ENCODE measurements at regions not wholly inside any gene's neighbourhood (a gene's known extent, or its start where the extent isn't known, plus 50 kb on each side); places are given as distances from the start of the nearest gene placed in this dataset.
"Not testable (repeated sequence)": the region's sequence is repeated elsewhere in the genome, so short reads cannot be mapped to it uniquely, and the experiment has no call there.

GRCh38 chrX:829145-829544, 198.6 kb downstream of the SHOX start:
- no peak for DNase-seq

DNA sequence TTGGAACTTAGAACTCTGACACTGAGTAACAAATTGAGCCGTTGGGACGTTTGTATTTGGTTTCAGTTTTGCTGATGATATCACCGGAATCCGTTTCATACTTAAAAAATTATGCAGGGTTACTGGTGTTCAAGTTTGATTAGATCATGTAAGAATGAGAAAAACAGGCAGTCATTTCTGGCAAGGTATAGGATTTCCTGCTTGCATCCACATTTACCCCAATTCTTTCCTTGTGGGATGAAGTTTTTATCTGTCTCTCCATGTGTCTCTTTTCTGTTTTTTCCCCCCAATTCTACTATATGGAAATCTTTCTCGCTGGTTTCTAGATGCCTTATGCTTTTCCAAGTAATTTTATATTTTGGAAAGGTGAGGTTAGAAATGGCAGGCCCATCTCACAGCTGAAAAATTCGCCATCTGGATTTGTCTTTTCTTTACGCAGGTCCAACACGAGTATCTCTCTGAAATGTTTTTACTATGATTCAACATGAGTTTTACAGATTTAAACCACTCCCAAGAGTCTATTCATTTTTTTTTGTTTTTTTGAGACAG, 197.9 kb downstream of the SHOX start:
- DNase-seq = no peak

- no peak for DNase-seq
Measured at GRCh38 chrX:826448-826847, 195.9 kb downstream of the SHOX start.

DNA sequence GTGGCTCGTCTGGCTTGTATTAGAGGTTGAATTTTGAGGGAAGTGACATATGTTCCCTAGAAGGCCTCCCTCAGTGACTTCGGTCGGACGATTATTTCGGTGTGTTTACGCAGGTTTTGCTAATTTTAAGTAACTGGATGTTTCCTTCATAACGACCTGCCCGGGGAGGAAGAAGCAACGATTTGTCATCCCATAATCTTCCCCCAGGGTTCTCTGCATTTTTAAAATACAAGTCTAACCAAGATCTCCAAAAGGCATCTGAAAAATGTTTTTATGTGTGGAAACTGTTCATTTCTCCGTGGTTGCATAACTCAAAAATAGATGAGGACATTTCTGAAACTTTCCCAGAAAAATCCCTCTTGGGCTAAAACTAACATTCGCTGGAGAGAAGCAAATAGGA, 195.4 kb downstream of the SHOX start:
- DNase-seq = no peak

- DNase-seq = not testable (repeated sequence)
Measured at GRCh38 chrX:823073-823472, 192.5 kb downstream of the SHOX start.

DNA sequence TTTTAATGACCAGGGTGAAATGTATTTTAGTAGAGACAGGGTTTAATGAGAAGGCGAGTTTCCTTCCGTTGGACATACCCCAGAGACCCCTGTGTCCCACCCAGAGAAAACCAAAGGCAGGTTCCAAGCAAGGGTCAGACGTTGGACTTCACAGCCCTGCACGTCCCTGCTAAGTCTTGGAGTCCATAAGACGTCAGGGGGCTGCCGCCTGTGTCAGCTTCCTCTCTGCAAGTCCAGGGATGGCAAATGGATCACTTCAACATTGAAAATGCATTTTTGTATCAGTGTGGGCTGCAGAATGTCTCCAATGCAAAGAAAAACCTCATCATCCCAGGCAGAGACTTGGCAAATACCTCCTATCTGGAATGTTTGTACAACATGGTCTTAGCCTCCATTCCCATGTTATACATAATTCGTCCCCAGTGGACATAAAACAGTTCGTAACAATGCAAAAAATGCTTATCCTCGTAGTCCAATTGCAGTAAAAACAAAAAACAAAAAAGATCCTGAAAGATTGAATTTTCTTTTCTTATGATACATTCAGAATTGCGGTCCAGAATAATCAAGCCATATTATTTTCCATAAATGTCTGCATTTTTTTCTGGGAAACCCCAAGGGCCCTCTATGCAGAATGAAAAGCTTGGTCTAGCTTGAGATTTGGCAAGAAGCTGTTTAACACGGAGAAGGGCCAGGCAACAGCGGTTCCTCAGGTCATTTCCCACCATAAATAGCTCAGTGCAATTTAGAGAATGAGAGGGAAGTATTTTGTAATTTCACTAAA, 190.9 kb downstream of the SHOX start:
- DNase-seq = no peak

DNA sequence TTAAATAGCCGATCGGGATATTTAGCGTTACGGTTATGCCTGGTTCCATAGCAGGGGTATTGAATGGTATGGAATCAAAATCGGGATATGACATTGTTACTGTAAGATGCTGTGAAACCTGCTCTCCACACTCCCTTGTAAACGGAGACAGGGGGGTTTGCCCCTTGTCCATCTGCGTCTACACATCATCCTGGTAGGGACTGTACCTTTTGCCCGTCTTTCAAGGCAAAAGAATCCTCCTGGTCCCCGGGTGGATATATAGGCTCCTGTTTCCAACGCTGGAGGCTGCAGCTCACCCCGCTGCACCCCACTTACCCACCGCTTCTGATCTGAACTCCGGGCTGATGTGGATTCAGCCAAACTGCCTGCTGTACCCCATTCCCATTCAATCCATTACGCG, 189.1 kb downstream of the SHOX start:
- no peak for DNase-seq

DNA sequence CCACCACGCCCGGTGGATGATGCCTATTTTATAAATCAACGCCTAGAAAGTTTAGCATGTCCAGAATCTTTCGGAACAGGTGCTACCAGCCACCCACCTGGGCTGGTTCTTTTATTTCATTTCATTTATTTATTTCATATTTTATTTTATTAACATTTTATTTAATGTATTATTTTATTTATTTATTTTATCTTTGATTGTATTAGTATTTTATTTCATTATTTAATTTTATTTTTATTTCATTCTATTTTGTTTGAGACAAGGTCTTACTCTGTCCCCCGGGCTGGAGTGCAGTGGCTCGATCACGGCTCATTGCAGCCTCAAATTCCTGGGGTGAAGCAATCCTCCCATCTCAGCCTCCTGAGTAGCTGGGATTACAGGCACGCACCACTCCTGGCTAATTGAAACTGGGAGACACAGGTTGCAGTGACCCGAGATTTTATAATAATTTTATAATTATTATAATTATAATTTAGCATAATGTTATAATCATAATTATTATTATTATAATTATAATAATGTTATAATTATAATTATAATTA, 187.2 kb downstream of the SHOX start:
- DNase-seq = no peak

- DNase-seq = not testable (repeated sequence)
Measured at GRCh38 chrX:817147-817546, 186.6 kb downstream of the SHOX start.

DNA sequence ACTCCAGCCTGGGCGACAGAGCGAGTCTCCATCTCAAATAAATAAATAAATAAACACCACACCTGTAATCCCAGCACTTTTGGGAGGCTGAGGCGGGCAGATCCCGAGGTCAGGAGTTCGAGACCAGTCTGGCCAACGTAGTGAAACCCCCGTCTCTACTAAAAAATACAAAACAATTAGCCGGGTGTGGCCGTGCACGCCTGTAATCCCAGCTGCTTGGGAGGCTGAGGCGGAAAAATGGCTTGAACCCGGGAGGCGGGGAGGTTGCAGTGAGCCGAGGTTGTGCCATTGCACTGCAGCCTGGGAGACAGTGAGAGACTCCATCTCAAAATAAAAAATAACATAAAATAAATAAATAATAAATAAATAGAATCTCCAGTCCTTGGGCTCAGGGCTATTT, 185.8 kb downstream of the SHOX start:
- no peak for DNase-seq

DNA sequence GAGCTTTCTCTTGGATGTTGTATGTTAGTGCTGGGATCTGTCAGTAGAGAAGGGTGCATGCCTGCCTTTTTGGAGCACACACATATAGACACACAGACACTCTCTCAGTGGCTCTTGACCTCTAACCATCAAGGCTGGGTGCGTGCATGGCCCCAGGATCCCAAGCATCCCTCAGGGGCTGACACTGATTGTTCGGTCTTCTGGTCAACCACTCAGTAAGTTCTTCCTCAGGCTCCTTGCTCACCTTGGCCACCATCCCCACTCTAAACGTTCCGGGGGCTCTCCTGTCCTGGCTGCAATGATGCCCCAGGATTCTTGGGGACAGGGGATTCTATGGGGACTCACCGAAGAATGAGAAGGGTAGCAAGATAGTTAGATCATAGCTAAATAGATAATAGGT, 179.6 kb downstream of the SHOX start:
- DNase-seq = no peak

GRCh38 chrX:809081-809480, 178.5 kb downstream of the SHOX start:
- no peak for DNase-seq

DNA sequence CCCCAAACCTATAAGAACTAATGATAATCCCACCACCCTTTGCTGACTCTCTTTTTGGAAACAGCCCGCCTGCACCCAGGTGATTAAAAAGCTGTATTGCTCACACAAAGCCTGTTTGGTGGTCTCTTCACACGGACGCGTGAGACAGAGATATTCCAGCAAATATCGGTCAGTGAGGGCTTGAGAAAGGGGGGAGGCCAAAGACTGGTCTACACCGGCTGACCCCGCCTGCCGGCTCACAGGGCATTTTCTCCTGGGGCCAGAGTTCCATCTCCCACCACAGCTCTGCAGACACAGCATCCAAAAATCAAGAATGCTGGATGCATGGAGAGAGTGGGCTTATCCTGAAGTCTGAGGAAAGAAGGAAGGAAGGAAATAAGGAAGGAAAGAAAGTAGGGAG, 176.0 kb downstream of the SHOX start:
- DNase-seq = no peak

GRCh38 chrX:805988-806387, 175.4 kb downstream of the SHOX start:
- no peak for DNase-seq

GRCh38 chrX:805103-805670, 174.6 kb downstream of the SHOX start:
- no peak for DNase-seq

- DNase-seq = no peak
Measured at GRCh38 chrX:802846-803245, 172.3 kb downstream of the SHOX start.

DNA sequence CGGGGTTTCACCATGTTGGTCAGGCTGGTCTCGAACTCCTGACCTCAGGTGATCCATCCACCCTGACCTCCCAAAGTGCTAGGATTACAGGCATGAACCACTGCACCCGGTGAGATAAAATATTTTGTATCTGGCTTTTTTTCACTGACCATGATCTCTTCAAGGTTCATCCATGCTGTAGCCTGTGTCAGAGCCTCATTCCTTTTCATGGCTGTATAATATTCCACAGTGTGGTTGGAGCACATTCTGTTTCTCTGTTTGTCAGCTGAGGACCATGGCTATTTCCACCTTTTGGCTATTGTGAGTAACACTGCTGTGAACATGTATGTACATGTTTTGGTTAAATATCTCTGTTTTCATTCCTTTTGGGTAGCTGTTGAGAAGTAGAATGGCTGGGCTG, 169.2 kb downstream of the SHOX start:
- DNase-seq = no peak

- no peak for DNase-seq
Measured at GRCh38 chrX:794311-794710, 163.7 kb downstream of the SHOX start.

GRCh38 chrX:793216-793770, 162.7 kb downstream of the SHOX start:
- DNase-seq = no peak

DNA sequence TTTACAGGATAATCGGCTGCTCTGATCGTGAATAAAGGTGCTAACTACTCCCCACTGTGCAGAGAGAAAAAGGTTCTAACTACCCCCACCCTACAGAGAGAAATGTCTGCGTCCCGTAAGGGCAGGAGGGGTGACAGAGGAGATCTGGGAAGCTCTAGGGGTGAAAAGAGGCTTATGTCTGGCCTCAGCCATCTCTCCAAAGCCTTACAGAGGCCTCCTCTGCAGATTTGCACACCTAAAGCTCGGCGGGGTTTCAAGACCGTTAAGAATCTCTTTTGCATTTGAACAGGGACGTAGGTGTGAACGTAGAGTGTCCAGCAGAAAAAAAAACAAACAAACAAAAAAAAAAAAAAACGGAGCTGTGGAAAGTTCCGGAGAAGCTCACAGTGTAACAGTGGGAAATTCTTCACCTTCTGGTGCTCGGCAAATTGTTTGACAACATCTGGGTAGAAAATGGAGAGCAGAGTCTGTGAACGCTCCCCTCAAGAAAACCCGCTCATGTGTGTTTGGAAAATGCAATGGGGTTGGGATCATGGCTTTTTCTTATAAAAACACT, 161.0 kb downstream of the SHOX start:
- DNase-seq = no peak

DNA sequence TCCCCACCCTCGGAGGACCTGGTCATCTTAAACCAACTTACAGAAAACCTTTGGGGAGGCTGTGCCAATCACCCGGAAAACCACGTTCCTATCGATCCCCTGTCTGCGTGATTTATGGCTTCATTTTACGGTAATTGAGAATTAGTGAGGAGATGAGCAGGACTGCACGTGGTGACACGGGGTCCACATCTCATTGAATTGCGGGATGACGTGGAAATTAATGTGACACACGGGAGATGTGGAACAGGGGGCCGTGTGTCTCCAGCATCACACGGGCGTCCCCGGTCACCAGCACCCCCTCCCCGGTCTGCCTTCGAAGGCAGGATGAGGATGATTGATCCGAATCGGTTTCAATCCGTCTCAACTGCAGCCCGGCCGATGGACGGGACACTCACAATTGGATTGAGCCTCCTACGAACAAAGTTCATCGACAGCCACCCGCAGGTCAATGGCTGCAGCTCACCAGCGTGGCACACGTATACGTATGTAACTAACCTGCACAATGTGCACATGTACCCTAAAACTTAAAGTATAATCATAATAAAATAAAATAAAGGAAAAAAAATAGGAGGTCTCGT, 160.3 kb downstream of the SHOX start:
- DNase-seq = no peak

- no peak for DNase-seq
Measured at GRCh38 chrX:790041-790506, 159.5 kb downstream of the SHOX start.

- DNase-seq = no peak
Measured at GRCh38 chrX:789096-789495, 158.5 kb downstream of the SHOX start.

Data from NCI-H510A (cell line).